ENCODE measurements at regions not wholly inside any gene's neighbourhood (a gene's known extent, or its start where the extent isn't known, plus 50 kb on each side); places are given as distances from the start of the nearest gene placed in this dataset.

- no TSS peak for BruUV-seq (replicated peaks)
- Histone ChIP-seq H2AFZ (ENCODE audit: low read depth, low read length, poor library complexity, severe bottlenecking) (no peak overlapping the region), H3K27ac (ENCODE audit: low read depth, low read length) (no peak overlapping the region), H3K4me3 (replicated peaks in 1 of 2; ENCODE audit: low read depth in 1 of 2, low read length in 2 of 2) (no peak overlapping the region), H3K36me3 (ENCODE audit: control insufficient read depth in 1 of 2, insufficient read depth in 2 of 2, low read length in 2 of 2) (no peaks in the 10 kb centered on the region), H4K20me1 (ENCODE audit: insufficient read depth) (no peaks in the 10 kb centered on the region), H3K4me1 (ENCODE audit: control insufficient read depth in 1 of 2, insufficient read depth in 2 of 2, low read length in 2 of 2) (no peaks in the 10 kb centered on the region), H3K9me3 (ENCODE audit: control insufficient read depth in 1 of 2, insufficient read depth in 1 of 2, low read depth in 1 of 2, low read length in 2 of 2) (no peaks in the 10 kb centered on the region), H3K9ac (ENCODE audit: low read length) (no peak overlapping the region), H3K79me2 (ENCODE audit: insufficient read depth, low read length) (no peaks in the 10 kb centered on the region), H3K27me3 (ENCODE audit: insufficient read depth, low read length) (no peaks in the 10 kb centered on the region), H3K4me2 (ENCODE audit: low read length) (no peak overlapping the region), H3K9me2 (ENCODE audit: insufficient read depth) (no peaks in the 10 kb centered on the region)
- intact Hi-C loops (cut with micrococcal nuclease): no loop called here
- POLR2A ChIA-PET: no interaction called here
- no peak for TF ChIP-seq ATF3 (IDR thresholded peaks at IDR 0.05)
- no peak for TF ChIP-seq SRF (IDR thresholded peaks at IDR 0.05; ENCODE audit: low read depth)
- no peak for TF ChIP-seq YY1 (IDR thresholded peaks at IDR 0.05; ENCODE audit: extremely low read depth, insufficient replicate concordance, low read depth, low read length)
- ATAC-seq: no peak
- DNase-seq (ENCODE audit: low read depth, low spot score): no peak
- CTCF ChIA-PET: interaction anchor here (1.0 kb wide), 1 partner anchor 17 kb away, joined by 3 read pairs; no protein-coding TSS in a partner anchor
- RAD21 ChIA-PET (ENCODE audit: low non-redundant PET in 1 of 2, low total read pairs in 2 of 2, uncharacterized antibody in 2 of 2, unreplicated experiment in 2 of 2): no interaction called here
These were observed 206.4 kb upstream of the LYPLAL1 start for GRCh38 chr1:218967254-218967653.

- H3K4me3 ChIP-seq (replicated peaks in 1 of 2; ENCODE audit: low read depth in 1 of 2, low read length in 2 of 2): no peak overlapping the region
- H3K9me2 ChIP-seq (ENCODE audit: insufficient read depth): no peaks in the 10 kb centered on the region
- ATAC-seq: no peak
- H3K27me3 ChIP-seq (ENCODE audit: insufficient read depth, low read length): no peaks in the 10 kb centered on the region
- no peak overlapping the region for H2AFZ ChIP-seq (ENCODE audit: low read depth, low read length, poor library complexity, severe bottlenecking)
- ChIA-PET POLR2A (no interaction called here), CTCF (no interaction called here), RAD21 (ENCODE audit: low non-redundant PET in 1 of 2, low total read pairs in 2 of 2, uncharacterized antibody in 2 of 2, unreplicated experiment in 2 of 2) (no interaction called here)
- BruUV-seq (replicated peaks): no TSS peak
- no peak overlapping the region for H3K9ac ChIP-seq (ENCODE audit: low read length)
- no peak overlapping the region for H3K4me2 ChIP-seq (ENCODE audit: low read length)
- no peaks in the 10 kb centered on the region for H3K9me3 ChIP-seq (ENCODE audit: control insufficient read depth in 1 of 2, insufficient read depth in 1 of 2, low read depth in 1 of 2, low read length in 2 of 2)
- TF ChIP-seq CEBPB (IDR thresholded peaks at IDR 0.05; ENCODE audit: low read depth): no peak
- no peak for TF ChIP-seq ATF3 (IDR thresholded peaks at IDR 0.05)
- no peak for TF ChIP-seq RAD21 (IDR thresholded peaks at IDR 0.05; ENCODE audit: low read depth)
- no peak for TF ChIP-seq POLR2A (IDR thresholded peaks at IDR 0.05; ENCODE audit: borderline replicate concordance, extremely low read depth, insufficient read depth, insufficient read length)
- TF ChIP-seq TCF7L2 (IDR thresholded peaks at IDR 0.05; ENCODE audit: borderline replicate concordance, extremely low read depth, insufficient read depth, insufficient read length): no peak
- TF ChIP-seq EZH2phosphoT487 (IDR thresholded peaks at IDR 0.05; ENCODE audit: borderline replicate concordance): no peak
- no peak for TF ChIP-seq ZNF274 (IDR thresholded peaks at IDR 0.05; ENCODE audit: low read depth, low read length)
- no peak for TF ChIP-seq EGR1 (IDR thresholded peaks at IDR 0.05; ENCODE audit: low read depth)
- TF ChIP-seq SP1 (IDR thresholded peaks at IDR 0.05; ENCODE audit: low read depth): no peak
- no peak for TF ChIP-seq ZFX (IDR thresholded peaks at IDR 0.05)
- TF ChIP-seq SRF (IDR thresholded peaks at IDR 0.05; ENCODE audit: low read depth): no peak
- no peak for TF ChIP-seq REST (IDR thresholded peaks at IDR 0.05; ENCODE audit: low read depth)
- TF ChIP-seq JUND (IDR thresholded peaks at IDR 0.05): no peak
- H4K20me1 ChIP-seq (ENCODE audit: insufficient read depth): no peaks in the 10 kb centered on the region
- no peaks in the 10 kb centered on the region for H3K36me3 ChIP-seq (ENCODE audit: control insufficient read depth in 1 of 2, insufficient read depth in 2 of 2, low read length in 2 of 2)
- no peak overlapping the region for H3K27ac ChIP-seq (ENCODE audit: low read depth, low read length)
- intact Hi-C loops (cut with micrococcal nuclease): no loop called here
- H3K79me2 ChIP-seq (ENCODE audit: insufficient read depth, low read length): no peaks in the 10 kb centered on the region
- H3K4me1 ChIP-seq (ENCODE audit: control insufficient read depth in 1 of 2, insufficient read depth in 2 of 2, low read length in 2 of 2): no peaks in the 10 kb centered on the region
- no peak for DNase-seq (ENCODE audit: low read depth, low spot score)
These were observed 205.8 kb upstream of the LYPLAL1 start for GRCh38 chr1:218967836-218968235.
